GM19035 (cell line): ENCODE measurements at regions not wholly inside any gene's neighbourhood (a gene's known extent, or its start where the extent isn't known, plus 50 kb on each side); places are given as distances from the start of the nearest gene placed in this dataset.

Experiments used
- ATAC-seq: cut with Tn5 transposase; IDR thresholded peaks from one replicate; pipeline ENCODE4 v1.9.1; 2021; ENCODE audit not compliant: unreplicated experiment

- ATAC-seq, result no peak
Observed at GRCh38 chr5:29379619-29380018, 1813.9 kb upstream of the CDH6 start.

- ATAC-seq, result no peak
Observed at GRCh38 chr5:29378104-29378503, 1815.4 kb upstream of the CDH6 start.

DNA sequence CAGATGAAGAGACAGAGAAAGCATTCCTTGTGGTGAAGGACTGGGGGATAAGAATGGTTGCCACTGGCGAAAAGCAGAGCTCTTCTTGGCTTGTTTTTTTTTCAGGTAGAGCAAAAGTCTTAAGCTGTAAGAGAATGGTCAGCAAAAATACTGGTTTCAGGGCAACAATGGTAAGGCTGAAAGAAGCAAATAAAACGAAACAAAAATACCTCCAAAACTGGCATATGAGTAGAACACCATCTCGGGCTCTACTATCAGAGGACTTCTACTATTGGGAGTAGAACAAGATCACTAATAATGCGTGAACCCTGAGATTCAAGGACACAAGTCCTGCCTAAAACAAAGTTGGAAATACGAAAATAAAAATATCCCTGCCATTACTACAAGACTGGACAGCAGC lies 1823.2 kb upstream of the CDH6 start:
- no peak for ATAC-seq

- ATAC-seq, result no peak
Observed at GRCh38 chr5:29367176-29367833, 1826.2 kb upstream of the CDH6 start.

DNA sequence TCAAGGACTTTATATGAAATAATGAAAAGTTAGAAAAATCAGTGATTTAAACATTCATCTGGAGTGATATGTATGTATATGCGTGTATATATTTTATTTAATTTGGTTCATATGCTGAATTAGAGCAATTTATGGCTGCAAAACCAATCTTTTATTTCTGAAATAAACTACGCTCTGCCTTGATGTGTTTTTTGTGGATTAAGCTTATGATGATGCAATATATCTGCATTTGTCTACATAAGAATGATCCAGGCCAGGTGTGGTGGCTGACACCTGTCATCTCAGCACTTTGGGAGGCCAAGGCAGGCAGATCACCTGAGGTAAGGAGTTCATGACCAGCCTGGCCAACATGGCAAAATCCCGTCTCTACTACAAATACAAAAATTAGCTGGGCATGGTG lies 1842.3 kb upstream of the CDH6 start:
- ATAC-seq, result no peak

DNA sequence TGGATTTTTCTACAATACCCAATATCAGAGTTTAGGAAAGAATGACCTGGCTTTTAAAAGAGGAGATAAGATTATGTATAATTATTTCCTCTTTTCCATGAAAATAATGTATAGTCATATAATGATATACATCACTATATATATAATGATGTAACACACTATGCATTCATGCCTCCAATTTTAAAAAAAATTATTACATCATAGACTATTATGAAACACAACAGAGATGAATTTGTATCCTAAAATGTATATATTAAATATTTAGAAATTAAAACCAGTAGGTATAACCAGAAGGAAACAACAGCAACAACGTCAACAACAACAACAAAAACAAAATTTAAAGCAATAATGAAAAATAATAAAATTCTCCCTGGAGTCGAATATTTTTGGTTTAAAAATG lies 1856.5 kb upstream of the CDH6 start:
- no peak for ATAC-seq

GRCh38 chr5:29321591-29321990 lies 1871.9 kb upstream of the CDH6 start:
- ATAC-seq, result no peak

- no peak for ATAC-seq
Observed at GRCh38 chr5:29309359-29309758, 1884.1 kb upstream of the CDH6 start.

GRCh38 chr5:29307478-29307877 lies 1886.0 kb upstream of the CDH6 start:
- ATAC-seq, result no peak

GRCh38 chr5:29304545-29304944 lies 1888.9 kb upstream of the CDH6 start:
- no peak for ATAC-seq

DNA sequence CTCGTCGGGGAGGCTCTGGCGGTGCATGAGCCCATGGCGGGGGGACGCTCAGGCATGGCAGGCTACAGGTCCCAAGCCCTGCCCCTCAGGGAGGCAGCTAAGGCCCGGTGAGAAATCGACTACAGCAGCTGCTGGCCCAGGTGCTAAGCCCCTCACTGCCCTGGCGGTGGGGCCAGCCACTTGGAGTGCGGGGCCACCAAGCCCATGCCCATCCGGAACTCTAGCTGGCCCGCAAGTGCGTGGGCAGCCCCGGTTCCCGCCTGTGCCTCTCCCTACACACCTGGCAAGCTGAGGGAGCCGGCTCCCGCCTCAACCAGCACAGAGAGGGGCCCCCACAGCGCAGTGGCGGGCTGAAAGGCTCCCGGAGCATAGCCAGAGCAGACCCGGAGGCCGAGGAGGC lies 1896.9 kb upstream of the CDH6 start:
- no peak for ATAC-seq

DNA sequence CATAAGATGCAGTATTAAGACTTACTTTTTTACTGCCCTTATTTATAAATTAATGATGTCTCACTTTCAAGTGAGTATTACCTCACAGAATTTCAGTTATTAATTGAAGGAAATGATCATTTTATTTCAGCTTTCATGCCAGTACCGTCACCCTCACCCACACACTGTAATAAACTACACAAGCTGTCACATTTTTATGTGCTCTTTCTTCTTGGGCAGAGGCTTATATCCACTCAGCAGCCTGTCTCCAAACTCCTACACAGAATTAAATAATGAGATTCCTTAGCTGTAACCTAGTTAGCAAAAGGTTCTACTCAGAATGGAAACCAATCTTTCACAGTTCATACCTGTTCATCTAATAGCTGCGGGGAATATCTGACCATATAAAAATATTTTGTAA lies 1915.8 kb upstream of the CDH6 start:
- ATAC-seq, result no peak

DNA sequence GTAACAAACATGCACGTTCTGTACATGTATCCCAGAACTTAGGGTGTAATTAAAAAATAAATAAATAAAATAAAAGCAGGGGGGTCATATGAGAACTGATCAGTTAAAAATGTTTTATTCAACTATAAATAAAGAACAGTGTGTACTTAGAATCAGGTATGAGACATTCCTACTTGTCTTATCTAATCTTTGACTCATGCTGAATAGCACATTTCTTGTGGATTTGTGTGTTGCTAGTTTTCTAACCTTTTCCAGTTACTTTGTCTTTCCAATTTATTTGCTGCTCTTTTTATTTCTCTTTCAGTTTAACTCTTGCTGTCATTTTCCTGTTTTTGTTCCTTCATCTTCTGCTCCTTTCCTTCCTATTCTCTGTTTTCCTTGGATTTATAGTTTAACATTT lies 1917.1 kb upstream of the CDH6 start:
- ATAC-seq, result no peak

- ATAC-seq, result no peak
Observed at GRCh38 chr5:29263915-29264351, 1929.6 kb upstream of the CDH6 start.

- ATAC-seq, result no peak
Observed at GRCh38 chr5:29262339-29263123, 1931.0 kb upstream of the CDH6 start.

GRCh38 chr5:29261213-29261612 lies 1932.3 kb upstream of the CDH6 start:
- no peak for ATAC-seq

GRCh38 chr5:29252390-29252789 lies 1941.1 kb upstream of the CDH6 start:
- ATAC-seq, result no peak

GRCh38 chr5:29247346-29248028 lies 1946.0 kb upstream of the CDH6 start:
- no peak for ATAC-seq

DNA sequence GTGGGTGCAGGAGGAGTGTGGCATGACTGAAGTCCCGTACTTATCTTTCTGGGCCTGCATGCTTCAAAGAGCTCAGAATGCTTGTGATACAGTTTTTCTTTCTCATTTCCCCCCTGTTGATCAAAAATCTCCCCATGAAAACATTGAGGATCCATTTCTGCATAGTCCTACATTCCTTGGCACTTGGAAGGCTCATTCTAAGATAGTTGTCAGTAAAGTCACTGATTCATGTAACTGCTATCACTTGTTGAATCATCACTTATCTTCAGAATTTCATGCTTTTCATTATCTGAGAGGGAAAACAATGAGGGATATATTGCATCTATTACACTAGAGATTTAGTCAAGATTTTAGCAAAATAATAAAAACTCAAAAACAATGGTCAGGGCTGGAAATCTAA lies 1953.1 kb upstream of the CDH6 start:
- ATAC-seq, result no peak

- ATAC-seq, result no peak
Observed at GRCh38 chr5:29239606-29240005, 1953.9 kb upstream of the CDH6 start.

- ATAC-seq, result no peak
Observed at GRCh38 chr5:29238115-29238514, 1955.4 kb upstream of the CDH6 start.

DNA sequence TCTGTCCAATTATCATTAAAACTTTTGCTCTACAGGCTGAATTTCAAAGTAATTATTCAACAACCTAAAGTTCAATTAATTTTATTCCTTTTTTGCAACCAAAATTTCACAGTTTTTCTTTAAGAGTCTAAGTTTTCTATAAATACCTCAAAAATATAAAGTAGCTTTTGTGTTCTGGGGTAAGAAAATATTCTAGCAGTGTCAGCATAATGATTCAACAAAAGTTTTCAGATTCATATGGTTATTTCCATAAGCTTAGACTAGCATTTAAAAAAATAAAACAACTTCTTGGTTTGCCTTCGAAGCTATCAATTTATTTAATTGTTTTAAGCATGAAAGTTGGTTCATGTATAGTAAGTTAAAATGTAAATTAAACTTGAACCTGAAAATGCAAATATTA lies 1962.3 kb upstream of the CDH6 start:
- ATAC-seq, result no peak
